ENCODE measurements at regions not wholly inside any gene's neighbourhood (a gene's known extent, or its start where the extent isn't known, plus 50 kb on each side); places are given as distances from the start of the nearest gene placed in this dataset.

DNA sequence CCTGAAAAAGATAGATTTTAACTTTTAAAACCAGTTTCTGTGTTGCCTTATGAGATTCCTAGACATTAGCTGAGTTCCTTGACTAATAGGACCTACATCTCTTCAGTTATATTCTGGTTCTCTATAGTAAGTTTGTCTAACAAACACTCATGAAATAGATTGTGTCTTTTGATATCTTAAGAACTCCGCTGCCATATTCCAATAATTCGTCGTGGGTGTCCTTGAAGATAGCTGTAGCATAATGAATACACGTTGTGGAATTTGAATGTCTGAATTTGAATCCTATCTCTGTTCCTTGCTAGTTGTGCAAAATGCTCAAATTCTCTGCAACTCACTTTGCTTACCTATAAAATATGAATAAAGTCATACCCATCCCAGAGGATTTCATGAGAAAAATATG is 176.8 kb upstream of the COL3A1 start:
- H3K4me1 ChIP-seq (ENCODE audit: control insufficient read depth, insufficient read depth, low read length), result no peaks in the 10 kb centered on the region
- ChIA-PET POLR2A (no interaction called here), CTCF (interaction anchor here (0.7 kb wide), 1 partner anchor 186 kb away, joined by 3 read pairs; no protein-coding TSS in a partner anchor)
- H3K27ac ChIP-seq (ENCODE audit: extremely low read depth, low read depth, low read length), result no peak overlapping the region
- no peaks in the 10 kb centered on the region for H3K36me3 ChIP-seq (ENCODE audit: control insufficient read depth in 2 of 2, insufficient read depth in 1 of 2, low read length in 2 of 2)
- no peaks in the 10 kb centered on the region for H3K9me3 ChIP-seq (ENCODE audit: control insufficient read depth, insufficient read depth, low read depth, low read length)
- TF ChIP-seq ZNF10 (tag by site-specific recombination; IDR thresholded peaks at IDR 0.05) (no peak), ZNF610 (tag by site-specific recombination; IDR thresholded peaks at IDR 0.05; ENCODE audit: borderline replicate concordance) (no peak), SCRT1 (tag by site-specific recombination; IDR thresholded peaks at IDR 0.05; ENCODE audit: borderline replicate concordance) (no peak), REPIN1 (tag by site-specific recombination; IDR thresholded peaks at IDR 0.05; ENCODE audit: low read depth) (no peak), ZNF211 (tag by site-specific recombination; IDR thresholded peaks at IDR 0.05; ENCODE audit: low read depth) (no peak), RBAK (tag by site-specific recombination; IDR thresholded peaks at IDR 0.05) (no peak)
- TF ChIP-seq, protein P1, sequence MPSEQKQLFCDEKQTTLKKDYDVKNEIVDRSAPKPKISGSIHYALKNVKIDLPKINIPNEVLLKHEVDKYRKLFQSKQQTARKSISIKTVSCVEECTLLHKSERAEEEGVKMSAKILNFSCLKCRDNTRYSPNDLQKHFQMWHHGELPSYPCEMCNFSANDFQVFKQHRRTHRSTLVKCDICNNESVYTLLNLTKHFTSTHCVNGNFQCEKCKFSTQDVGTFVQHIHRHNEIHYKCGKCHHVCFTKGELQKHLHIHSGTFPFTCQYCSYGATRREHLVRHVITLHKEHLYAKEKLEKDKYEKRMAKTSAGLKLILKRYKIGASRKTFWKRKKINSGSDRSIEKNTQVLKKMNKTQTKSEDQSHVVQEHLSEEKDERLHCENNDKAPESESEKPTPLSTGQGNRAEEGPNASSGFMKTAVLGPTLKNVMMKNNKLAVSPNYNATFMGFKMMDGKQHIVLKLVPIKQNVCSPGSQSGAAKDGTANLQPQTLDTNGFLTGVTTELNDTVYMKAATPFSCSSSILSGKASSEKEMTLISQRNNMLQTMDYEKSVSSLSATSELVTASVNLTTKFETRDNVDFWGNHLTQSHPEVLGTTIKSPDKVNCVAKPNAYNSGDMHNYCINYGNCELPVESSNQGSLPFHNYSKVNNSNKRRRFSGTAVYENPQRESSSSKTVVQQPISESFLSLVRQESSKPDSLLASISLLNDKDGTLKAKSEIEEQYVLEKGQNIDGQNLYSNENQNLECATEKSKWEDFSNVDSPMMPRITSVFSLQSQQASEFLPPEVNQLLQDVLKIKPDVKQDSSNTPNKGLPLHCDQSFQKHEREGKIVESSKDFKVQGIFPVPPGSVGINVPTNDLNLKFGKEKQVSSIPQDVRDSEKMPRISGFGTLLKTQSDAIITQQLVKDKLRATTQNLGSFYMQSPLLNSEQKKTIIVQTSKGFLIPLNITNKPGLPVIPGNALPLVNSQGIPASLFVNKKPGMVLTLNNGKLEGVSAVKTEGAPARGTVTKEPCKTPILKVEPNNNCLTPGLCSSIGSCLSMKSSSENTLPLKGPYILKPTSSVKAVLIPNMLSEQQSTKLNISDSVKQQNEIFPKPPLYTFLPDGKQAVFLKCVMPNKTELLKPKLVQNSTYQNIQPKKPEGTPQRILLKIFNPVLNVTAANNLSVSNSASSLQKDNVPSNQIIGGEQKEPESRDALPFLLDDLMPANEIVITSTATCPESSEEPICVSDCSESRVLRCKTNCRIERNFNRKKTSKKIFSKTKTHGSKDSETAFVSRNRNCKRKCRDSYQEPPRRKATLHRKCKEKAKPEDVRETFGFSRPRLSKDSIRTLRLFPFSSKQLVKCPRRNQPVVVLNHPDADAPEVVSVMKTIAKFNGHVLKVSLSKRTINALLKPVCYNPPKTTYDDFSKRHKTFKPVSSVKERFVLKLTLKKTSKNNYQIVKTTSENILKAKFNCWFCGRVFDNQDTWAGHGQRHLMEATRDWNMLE (tag by site-specific recombination; conservative IDR thresholded peaks at IDR 0.05; ENCODE audit: low read depth), result no peak
- H3K4me3 ChIP-seq (ENCODE audit: low read depth, low read length), result no peak overlapping the region

DNA sequence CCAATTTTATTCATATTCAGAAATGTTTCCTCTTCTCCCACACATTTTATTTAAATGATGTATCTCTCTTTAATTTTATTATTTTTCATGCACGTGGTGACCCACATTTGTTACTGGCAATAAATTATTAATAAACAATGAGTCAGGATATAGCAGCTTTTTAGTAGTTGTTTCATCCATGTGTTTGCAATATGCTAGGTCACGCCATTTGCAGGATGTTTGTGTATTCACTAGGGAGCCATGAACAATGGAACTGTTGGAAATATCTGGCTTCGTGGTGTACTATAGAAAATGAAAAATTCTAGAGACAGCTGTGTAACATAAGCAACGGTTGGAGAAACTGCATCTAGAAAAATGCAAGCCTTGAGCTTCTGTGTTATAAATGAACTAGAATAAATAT is 176.0 kb upstream of the COL3A1 start:
- H3K36me3 ChIP-seq (ENCODE audit: control insufficient read depth in 2 of 2, insufficient read depth in 1 of 2, low read length in 2 of 2), result no peaks in the 10 kb centered on the region
- no peak for TF ChIP-seq ZNF843 (tag by site-specific recombination; IDR thresholded peaks at IDR 0.05)
- TF ChIP-seq, protein P2, sequence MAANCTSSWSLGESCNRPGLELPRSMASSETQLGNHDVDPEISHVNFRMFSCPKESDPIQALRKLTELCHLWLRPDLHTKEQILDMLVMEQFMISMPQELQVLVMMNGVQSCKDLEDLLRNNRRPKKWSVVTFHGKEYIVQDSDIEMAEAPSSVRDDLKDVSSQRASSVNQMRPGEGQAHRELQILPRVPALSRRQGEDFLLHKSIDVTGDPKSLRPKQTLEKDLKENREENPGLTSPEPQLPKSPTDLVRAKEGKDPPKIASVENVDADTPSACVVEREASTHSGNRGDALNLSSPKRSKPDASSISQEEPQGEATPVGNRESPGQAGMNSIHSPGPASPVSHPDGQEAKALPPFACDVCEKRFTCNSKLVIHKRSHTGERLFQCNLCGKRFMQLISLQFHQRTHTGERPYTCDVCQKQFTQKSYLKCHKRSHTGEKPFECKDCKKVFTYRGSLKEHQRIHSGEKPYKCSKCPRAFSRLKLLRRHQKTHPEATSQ (tag by site-specific recombination; IDR thresholded peaks at IDR 0.05), result no peak
- no peak for TF ChIP-seq ZBTB21 (tag by site-specific recombination; IDR thresholded peaks at IDR 0.05)
- ChIA-PET CTCF (no interaction called here), POLR2A (no interaction called here)
- no peak overlapping the region for H3K4me3 ChIP-seq (ENCODE audit: low read depth, low read length)
- no peaks in the 10 kb centered on the region for H3K9me3 ChIP-seq (ENCODE audit: control insufficient read depth, insufficient read depth, low read depth, low read length)
- H3K4me1 ChIP-seq (ENCODE audit: control insufficient read depth, insufficient read depth, low read length), result no peaks in the 10 kb centered on the region
- H3K27ac ChIP-seq (ENCODE audit: extremely low read depth, low read depth, low read length), result no peak overlapping the region

DNA sequence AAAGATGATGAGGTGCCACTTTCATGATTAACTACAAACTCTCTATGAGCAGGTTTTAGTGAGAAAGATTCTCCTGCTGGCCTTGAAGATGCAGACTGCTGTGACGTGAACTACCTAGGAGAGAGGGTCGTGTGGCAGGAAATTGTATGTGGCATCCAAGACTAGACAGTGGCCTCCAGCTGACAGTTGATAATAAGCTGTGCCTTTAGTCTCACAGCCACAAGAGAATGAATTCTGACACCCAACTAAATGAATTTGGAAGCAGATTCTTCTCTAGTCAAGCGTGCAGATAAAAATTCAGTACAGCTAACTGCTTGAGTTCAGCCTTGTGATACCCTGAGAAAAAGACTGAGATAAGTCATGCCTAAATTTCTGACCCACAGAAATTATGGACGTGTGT is 169.0 kb upstream of the COL3A1 start:
- Histone ChIP-seq H3K4me3 (ENCODE audit: low read depth, low read length) (no peak overlapping the region), H3K4me1 (ENCODE audit: control insufficient read depth, insufficient read depth, low read length) (no peaks in the 10 kb centered on the region), H3K36me3 (ENCODE audit: control insufficient read depth in 2 of 2, insufficient read depth in 1 of 2, low read length in 2 of 2) (no peaks in the 10 kb centered on the region), H3K27ac (ENCODE audit: extremely low read depth, low read depth, low read length) (no peak overlapping the region), H3K9me3 (ENCODE audit: control insufficient read depth, insufficient read depth, low read depth, low read length) (no peaks in the 10 kb centered on the region)
- TF ChIP-seq REPIN1 (tag by site-specific recombination; IDR thresholded peaks at IDR 0.05; ENCODE audit: low read depth) (no peak), ZNF48 (tag by site-specific recombination; IDR thresholded peaks at IDR 0.05) (no peak), ZNF843 (tag by site-specific recombination; IDR thresholded peaks at IDR 0.05) (no peak), ZNF354C (tag by site-specific recombination; IDR thresholded peaks at IDR 0.05; ENCODE audit: borderline replicate concordance, low read depth) (no peak), ZNF624 (tag by site-specific recombination; IDR thresholded peaks at IDR 0.05) (no peak), ZNF114 (tag by site-specific recombination; IDR thresholded peaks at IDR 0.05) (no peak)
- TF ChIP-seq, protein P3, sequence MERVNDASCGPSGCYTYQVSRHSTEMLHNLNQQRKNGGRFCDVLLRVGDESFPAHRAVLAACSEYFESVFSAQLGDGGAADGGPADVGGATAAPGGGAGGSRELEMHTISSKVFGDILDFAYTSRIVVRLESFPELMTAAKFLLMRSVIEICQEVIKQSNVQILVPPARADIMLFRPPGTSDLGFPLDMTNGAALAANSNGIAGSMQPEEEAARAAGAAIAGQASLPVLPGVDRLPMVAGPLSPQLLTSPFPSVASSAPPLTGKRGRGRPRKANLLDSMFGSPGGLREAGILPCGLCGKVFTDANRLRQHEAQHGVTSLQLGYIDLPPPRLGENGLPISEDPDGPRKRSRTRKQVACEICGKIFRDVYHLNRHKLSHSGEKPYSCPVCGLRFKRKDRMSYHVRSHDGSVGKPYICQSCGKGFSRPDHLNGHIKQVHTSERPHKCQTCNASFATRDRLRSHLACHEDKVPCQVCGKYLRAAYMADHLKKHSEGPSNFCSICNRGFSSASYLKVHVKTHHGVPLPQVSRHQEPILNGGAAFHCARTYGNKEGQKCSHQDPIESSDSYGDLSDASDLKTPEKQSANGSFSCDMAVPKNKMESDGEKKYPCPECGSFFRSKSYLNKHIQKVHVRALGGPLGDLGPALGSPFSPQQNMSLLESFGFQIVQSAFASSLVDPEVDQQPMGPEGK (tag by site-specific recombination; IDR thresholded peaks at IDR 0.05), result no peak
- POLR2A ChIA-PET, result no interaction called here
- CTCF ChIA-PET, result no interaction called here
